B cell (primary cell): ENCODE measurements at regions not wholly inside any gene's neighbourhood (a gene's known extent, or its start where the extent isn't known, plus 50 kb on each side); places are given as distances from the start of the nearest gene placed in this dataset.

Experiments
- CTCF ChIP-seq: fragments of 200-600 bp; IDR thresholded peaks from one replicate; pipeline ENCODE4 v1.8.0; 2022; ENCODE audit warnings: antibody characterized with exemption, mild to moderate bottlenecking
- EZH2 ChIP-seq: IDR thresholded peaks from 2 replicates; pipeline ENCODE4 v1.6.1; 2012; ENCODE audit warnings: borderline replicate concordance, low read depth, mild to moderate bottlenecking, moderate library complexity, low read length; ENCODE audit not compliant: insufficient read depth, poor library complexity, severe bottlenecking

- TF ChIP-seq EZH2 = no peak
- TF ChIP-seq CTCF = no peak
Measured at GRCh38 chr18:78883501-78883900, 96.1 kb upstream of the SALL3 start.
